Mucosa of stomach (tissue), 1 donor: ENCODE measurements at regions not wholly inside any gene's neighbourhood (a gene's known extent, or its start where the extent isn't known, plus 50 kb on each side); places are given as distances from the start of the nearest gene placed in this dataset.

Source experiments
- H3K27me3 ChIP-seq: one replicate; pipeline ENCODE4 v1.7.0; 2013; ENCODE audit warnings: mild to moderate bottlenecking, low read length; ENCODE audit not compliant: control insufficient read depth, insufficient read depth
- H3K36me3 ChIP-seq: one replicate; pipeline ENCODE4 v1.7.0; 2013; ENCODE audit warnings: low read length; ENCODE audit not compliant: control insufficient read depth, insufficient read depth
- H3K4me1 ChIP-seq: one replicate; pipeline ENCODE4 v1.7.0; 2013; ENCODE audit warnings: mild to moderate bottlenecking, low read length; ENCODE audit not compliant: control insufficient read depth, insufficient read depth
- H3K4me3 ChIP-seq: one replicate; pipeline ENCODE4 v1.7.0; 2013; ENCODE audit warnings: low read length
- H3K9ac ChIP-seq: one replicate; pipeline ENCODE4 v1.7.0; 2013; ENCODE audit warnings: mild to moderate bottlenecking, low read length, moderate library complexity
- H3K9me3 ChIP-seq: one replicate; pipeline ENCODE4 v1.7.0; 2013; ENCODE audit warnings: mild to moderate bottlenecking, low read length, moderate library complexity; ENCODE audit not compliant: control insufficient read depth
- donor health status: Pancreatic carcinoma.

DNA sequence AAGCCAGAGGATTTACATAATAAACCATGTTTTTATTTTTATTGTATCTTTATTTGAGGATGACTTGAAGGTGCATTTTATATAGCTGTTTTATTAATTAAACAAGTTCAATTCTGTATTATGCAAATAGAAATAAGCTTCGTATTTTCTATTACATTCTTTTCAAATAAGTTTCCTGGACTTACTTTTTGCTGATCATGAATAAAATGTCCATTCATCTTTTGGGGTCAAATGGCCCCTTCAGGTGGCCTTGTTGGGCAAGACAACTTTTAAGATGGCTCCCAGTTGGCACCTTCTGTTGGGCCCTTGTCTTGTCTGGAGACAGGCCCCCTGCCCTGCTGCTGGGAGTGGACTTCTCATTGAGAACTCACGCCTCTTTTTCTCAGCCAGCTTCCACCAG is 654.6 kb upstream of the NOX3 start:
- Histone ChIP-seq H3K4me3 (no peak overlapping the region), H3K4me1 (no peaks in the 10 kb centered on the region), H3K9me3 (no peaks in the 10 kb centered on the region), H3K27me3 (no peaks in the 10 kb centered on the region), H3K9ac (no peak overlapping the region), H3K36me3 (no peaks in the 10 kb centered on the region)

DNA sequence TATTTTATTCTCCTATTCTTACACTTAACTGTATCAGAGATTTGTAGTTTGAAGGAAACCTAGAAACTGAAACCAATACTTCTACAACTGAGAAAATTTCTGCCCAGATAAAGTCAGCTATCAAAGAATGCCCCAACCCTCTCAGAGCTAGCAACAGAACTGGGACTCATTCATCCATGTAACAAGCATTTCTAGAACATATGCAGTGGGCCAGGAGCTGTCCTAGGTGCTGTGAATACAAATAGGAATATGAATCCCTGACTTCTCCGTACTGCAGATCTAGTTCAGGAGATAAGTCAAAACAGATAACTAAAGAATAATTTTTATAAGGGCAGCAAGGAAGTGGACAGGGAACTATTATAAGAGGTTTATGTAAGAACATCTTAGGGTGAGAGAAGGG is 654.1 kb upstream of the NOX3 start:
- H3K36me3 ChIP-seq, result no peaks in the 10 kb centered on the region
- H3K9ac ChIP-seq, result no peak overlapping the region
- no peaks in the 10 kb centered on the region for H3K27me3 ChIP-seq
- H3K4me3 ChIP-seq, result no peak overlapping the region
- no peaks in the 10 kb centered on the region for H3K4me1 ChIP-seq
- H3K9me3 ChIP-seq, result no peaks in the 10 kb centered on the region

DNA sequence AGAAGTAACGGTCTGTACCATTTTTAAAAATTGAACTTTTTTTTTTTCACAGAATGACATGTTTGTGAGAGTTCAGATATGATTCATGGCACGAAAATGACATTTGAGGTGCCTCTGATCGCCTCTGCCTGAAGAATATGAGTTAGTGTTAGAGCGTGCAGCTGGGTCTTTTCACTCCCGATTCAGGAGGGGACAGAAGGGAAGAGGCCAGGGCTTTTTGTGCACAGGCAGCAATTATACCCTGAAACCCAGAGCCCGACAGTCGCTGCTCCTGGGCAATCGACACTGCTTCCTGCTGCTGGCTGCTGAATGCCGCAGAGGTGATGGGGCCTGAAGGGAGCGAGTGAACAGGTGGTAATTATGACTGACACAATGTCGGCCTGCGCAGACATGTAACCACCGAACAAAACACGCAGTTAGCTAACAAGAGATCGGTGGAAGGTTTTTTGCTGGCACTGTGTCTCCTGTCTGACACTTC is 652.0 kb upstream of the NOX3 start:
- Histone ChIP-seq H3K36me3 (no peaks in the 10 kb centered on the region), H3K4me1 (no peaks in the 10 kb centered on the region), H3K9me3 (no peaks in the 10 kb centered on the region), H3K4me3 (no peak overlapping the region), H3K9ac (no peak overlapping the region), H3K27me3 (no peaks in the 10 kb centered on the region)

DNA sequence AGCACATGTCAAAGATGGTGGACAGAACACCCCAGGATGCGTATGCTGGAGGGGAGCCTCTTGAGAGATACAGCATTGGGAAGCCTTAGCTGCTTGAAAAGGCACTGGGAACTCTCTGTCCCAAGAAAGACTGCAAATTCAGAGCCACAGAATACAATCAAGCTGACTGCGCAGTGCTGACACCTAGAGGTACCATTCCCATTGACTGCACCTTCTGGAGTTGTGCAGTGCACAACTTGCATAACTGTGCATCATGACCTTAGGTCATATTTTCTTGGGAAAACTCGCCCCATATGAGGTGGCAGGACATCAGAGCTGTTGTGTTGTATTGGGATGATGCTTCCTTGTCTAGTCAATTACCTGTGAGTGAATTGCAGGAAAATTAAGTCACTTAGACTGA is 646.5 kb upstream of the NOX3 start:
- no peaks in the 10 kb centered on the region for H3K9me3 ChIP-seq
- no peaks in the 10 kb centered on the region for H3K36me3 ChIP-seq
- H3K4me3 ChIP-seq, result no peak overlapping the region
- H3K27me3 ChIP-seq, result no peaks in the 10 kb centered on the region
- no peaks in the 10 kb centered on the region for H3K4me1 ChIP-seq
- no peak overlapping the region for H3K9ac ChIP-seq

DNA sequence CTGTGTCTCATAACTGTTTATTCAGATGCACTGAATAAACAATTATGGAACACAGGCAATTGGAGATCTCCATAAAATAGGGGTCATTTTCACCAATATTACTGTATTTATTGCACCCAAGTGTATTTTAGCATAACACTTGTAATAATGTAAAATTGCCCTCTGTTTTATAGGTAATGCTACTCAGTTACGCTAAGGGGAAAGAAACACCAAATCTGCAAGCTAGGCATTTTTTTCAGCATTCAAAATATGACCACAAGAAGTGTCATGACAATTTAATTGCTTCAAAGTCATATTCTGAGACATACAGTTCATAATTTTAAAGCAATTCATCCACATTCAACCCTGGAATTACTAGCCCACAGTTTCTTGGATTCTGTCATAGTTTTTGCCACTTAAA is 643.2 kb upstream of the NOX3 start:
- Histone ChIP-seq H3K4me3 (no peak overlapping the region), H3K27me3 (no peaks in the 10 kb centered on the region), H3K36me3 (no peaks in the 10 kb centered on the region)

DNA sequence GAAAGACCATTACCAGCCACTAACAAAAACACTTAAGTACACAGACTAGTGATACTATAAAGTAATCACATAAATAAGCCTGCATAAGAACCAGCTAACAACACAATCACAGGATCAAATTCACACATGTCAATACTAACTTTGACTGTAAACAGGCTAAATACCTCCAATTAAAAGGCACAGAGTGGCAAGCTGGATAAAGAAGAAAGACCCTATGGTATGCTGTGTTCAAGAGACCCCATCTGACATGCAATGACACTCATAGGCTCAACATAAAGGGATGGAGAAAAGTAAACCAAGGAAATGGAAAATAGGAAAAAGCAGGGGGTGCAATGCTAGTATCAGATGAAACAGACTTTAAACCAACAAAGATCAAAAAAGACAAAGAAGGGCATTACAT is 631.8 kb upstream of the NOX3 start:
- H3K4me3 ChIP-seq, result no peak overlapping the region
- H3K36me3 ChIP-seq, result no peaks in the 10 kb centered on the region
- H3K9me3 ChIP-seq, result no peaks in the 10 kb centered on the region
- no peaks in the 10 kb centered on the region for H3K27me3 ChIP-seq
- no peak overlapping the region for H3K9ac ChIP-seq
- no peaks in the 10 kb centered on the region for H3K4me1 ChIP-seq

More for the DNA sequence above, 643.2 kb upstream of the NOX3 start:
- Histone ChIP-seq H3K9ac (no peak overlapping the region), H3K9me3 (no peaks in the 10 kb centered on the region), H3K4me1 (no peaks in the 10 kb centered on the region)

DNA sequence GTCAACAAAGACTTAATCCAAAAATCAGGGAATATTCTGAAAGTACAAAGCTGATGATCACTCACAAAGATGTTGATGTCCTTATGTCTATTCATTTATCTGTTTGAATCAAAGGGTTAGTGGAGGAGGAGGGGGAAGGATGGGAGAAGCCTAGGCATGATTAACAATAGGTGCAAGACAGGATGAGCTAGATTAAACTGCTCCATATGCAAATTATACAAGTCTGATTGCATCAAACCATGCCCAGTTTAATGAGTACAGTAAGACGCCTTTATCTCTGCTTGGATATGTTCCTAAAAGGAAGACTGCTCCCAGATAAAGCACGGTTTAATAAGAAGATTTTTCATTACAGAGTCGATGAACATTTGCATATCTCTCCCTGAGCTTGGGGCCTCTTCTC is 626.4 kb upstream of the NOX3 start:
- Histone ChIP-seq H3K4me1 (no peaks in the 10 kb centered on the region), H3K9me3 (no peaks in the 10 kb centered on the region), H3K27me3 (no peaks in the 10 kb centered on the region), H3K4me3 (no peak overlapping the region), H3K36me3 (no peaks in the 10 kb centered on the region), H3K9ac (no peak overlapping the region)

DNA sequence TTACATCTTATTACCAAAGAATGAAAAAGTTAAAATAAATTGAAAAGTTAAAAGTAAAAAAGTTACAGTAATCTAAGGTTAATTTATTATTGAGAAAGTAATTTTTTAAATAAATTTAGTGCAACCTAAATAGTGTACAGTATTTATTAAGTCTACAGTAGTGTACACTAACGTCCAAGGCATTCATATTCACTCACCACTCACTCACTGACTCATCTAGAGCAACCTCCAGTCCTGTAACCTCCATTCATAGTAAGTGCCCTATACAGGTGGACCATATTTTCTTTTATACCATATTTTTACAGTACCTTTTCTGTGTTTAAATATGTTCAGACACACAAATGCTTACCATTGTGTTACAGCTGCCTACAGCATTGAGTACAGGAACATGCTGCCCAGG is 624.7 kb upstream of the NOX3 start:
- no peaks in the 10 kb centered on the region for H3K9me3 ChIP-seq
- no peak overlapping the region for H3K4me3 ChIP-seq
- no peaks in the 10 kb centered on the region for H3K27me3 ChIP-seq
- no peaks in the 10 kb centered on the region for H3K4me1 ChIP-seq
- no peak overlapping the region for H3K9ac ChIP-seq
- H3K36me3 ChIP-seq, result no peaks in the 10 kb centered on the region

DNA sequence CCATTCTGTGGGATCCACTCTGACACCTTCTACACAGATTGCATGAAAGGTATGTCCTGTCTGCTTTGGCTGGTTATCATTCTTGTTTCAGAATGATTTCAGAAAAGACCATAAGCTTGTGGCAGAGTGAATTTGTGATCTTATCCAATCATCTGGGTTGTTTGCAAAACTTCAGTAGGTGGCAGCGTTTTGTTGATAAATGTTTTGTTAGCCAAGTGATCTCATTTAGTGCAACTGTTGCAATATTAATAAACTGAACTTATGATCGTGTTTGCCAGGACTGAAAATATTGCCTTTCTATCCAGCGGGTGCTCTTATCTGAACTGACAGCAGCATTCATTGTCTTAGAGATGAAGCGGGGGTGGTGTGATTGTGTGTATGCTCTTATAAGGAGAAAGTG is 613.2 kb upstream of the NOX3 start:
- Histone ChIP-seq H3K4me1 (no peaks in the 10 kb centered on the region), H3K9ac (no peak overlapping the region), H3K36me3 (no peaks in the 10 kb centered on the region), H3K27me3 (no peaks in the 10 kb centered on the region), H3K4me3 (no peak overlapping the region), H3K9me3 (no peaks in the 10 kb centered on the region)

DNA sequence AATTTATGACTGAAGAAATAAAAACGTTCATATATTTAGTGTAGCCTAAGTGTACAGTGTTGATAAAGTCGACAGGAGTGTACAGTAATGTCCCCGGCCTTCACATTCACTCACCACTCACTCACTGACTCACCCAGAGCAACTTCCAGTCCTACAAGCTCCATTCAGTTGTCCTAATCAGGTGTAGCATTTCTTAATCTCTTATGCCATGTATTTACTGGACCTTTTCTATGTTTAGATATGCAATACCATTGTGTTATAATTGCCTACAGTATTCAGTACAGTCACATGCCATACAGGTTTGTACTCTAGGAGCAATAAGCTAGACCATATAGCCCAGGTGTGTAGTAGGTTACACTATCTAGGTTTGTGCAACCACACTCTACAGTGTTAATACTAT is 610.2 kb upstream of the NOX3 start:
- Histone ChIP-seq H3K36me3 (no peaks in the 10 kb centered on the region), H3K9me3 (no peaks in the 10 kb centered on the region), H3K27me3 (no peaks in the 10 kb centered on the region), H3K4me3 (no peak overlapping the region), H3K4me1 (no peaks in the 10 kb centered on the region), H3K9ac (no peak overlapping the region)

DNA sequence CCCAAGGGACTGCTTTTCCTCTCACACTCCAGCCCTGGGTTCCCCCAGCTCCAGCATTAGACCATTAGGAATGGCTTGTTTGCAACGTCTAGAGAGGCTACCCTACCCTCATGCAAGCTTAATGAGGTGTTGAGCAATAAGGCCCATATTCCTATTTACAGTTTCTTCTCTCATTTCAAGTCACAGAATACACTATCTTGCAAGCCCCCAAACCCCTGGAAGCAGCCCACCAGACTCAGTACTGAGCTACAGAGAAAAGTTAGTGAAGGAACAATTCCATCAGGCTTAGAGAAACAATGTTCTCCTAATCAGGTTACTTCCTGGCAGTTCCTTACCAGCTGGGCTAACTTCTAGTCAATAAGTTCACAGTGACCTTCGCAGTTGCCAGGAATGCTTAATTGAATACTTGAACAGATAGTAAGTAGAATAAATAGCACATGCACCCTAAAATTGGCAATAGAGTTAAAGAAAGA is 606.5 kb upstream of the NOX3 start:
- H3K9me3 ChIP-seq, result no peaks in the 10 kb centered on the region
- H3K4me3 ChIP-seq, result no peak overlapping the region
- H3K27me3 ChIP-seq, result no peaks in the 10 kb centered on the region
- no peaks in the 10 kb centered on the region for H3K36me3 ChIP-seq
- H3K4me1 ChIP-seq, result no peaks in the 10 kb centered on the region
- H3K9ac ChIP-seq, result no peak overlapping the region

DNA sequence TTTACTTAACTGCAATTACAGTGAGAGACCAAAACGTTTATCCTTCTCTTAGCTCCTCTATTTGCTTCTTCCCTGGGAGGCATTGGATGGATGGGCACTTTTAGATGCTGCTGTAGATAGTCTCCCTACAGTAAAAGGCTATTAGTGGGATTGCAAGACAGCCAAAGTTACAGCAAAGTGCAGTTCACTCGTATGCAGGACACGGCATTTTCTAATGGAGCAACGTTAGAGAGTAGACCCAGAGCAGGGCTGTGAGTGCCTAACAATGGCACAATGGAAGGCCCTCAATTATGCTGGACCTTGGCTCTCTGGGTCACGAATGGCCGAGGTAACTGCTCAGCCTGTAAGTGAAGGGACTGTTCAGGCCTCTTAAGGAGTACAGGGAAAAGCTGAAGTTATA is 605.8 kb upstream of the NOX3 start:
- Histone ChIP-seq H3K9me3 (no peaks in the 10 kb centered on the region), H3K27me3 (no peaks in the 10 kb centered on the region)

DNA sequence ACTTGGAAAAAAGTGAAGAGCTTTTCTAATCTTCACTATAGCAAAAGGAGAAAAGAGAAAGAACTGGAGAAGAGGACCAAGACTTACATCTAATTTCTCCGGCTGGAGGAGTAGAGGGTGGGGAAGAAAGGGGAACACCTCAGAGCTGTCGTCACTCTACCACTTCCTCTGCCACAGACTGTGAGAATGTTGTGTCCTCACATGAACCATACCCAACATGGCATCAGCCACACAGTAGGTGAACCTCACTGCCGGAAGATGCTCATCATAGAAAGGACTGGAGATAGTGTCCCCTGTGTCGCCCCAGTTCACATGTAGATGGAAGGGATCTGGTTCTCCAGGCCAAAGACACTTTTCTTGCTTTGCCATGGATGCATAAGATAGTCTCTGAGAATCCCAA is 604.4 kb upstream of the NOX3 start:
- Histone ChIP-seq H3K36me3 (no peaks in the 10 kb centered on the region), H3K9ac (no peak overlapping the region), H3K4me1 (no peaks in the 10 kb centered on the region), H3K4me3 (no peak overlapping the region), H3K27me3 (no peaks in the 10 kb centered on the region), H3K9me3 (no peaks in the 10 kb centered on the region)

More for the DNA sequence above, 605.8 kb upstream of the NOX3 start:
- no peaks in the 10 kb centered on the region for H3K4me1 ChIP-seq
- H3K36me3 ChIP-seq, result no peaks in the 10 kb centered on the region
- no peak overlapping the region for H3K4me3 ChIP-seq
- no peak overlapping the region for H3K9ac ChIP-seq
